Glomerular visceral epithelial cell (primary cell): ENCODE measurements at regions not wholly inside any gene's neighbourhood (a gene's known extent, or its start where the extent isn't known, plus 50 kb on each side); places are given as distances from the start of the nearest gene placed in this dataset.

Experiments used
- DNase-seq: peaks from one replicate; pipeline ENCODE4 v3.0.0-alpha.2; 2016; ENCODE audit errors: extremely low spot score

- DNase-seq: no peak
Observed at GRCh38 chr7:138254444-138254843, 178.2 kb downstream of the AKR1D1 start.

- no peak for DNase-seq
Observed at GRCh38 chr7:138257459-138258196, 181.4 kb downstream of the AKR1D1 start.

- no peak for DNase-seq
Observed at GRCh38 chr7:138258197-138258559, 181.9 kb downstream of the AKR1D1 start.

DNA sequence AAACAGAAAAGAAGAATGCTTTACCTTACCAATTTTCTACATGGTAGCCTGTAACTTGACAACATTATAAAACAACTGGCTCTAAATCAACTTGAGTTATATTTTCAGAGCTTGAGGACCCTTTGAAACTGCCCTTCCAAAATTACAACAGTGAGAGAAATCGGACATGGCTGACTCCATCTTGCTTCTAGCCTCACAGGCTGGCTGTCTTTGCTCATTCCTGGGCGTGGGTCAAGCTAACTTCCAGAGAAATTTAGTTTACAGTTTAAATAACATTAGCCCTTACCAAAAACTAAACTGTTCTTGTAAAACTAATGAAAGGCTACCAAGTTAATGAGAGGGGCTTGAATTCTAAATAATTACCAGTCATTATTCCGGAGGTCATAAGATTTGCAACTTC lies 183.4 kb downstream of the AKR1D1 start:
- no peak for DNase-seq

- DNase-seq: no peak
Observed at GRCh38 chr7:138267934-138268333, 191.7 kb downstream of the AKR1D1 start.

DNA sequence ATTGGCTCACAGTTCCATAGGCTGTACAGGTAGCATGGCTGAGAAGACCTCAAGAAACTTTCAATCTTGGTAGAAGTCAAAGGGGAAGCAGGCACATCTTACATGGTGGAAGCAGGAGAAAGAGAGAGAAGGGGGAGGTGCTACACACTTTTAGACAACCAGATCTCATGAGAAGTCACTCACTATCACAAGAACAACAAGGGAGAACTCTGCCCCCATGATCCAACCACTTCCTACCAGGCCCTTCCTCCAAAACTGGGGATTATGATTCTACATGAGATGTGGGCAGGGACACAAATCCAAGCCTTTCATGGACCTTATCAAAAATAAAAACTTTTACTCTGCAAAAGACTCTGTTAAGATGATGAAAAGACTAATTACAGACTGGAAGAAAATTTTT lies 183.2 kb upstream of the TRIM24 start:
- DNase-seq: no peak

- DNase-seq: no peak
Observed at GRCh38 chr7:138278601-138279000, 181.5 kb upstream of the TRIM24 start.

DNA sequence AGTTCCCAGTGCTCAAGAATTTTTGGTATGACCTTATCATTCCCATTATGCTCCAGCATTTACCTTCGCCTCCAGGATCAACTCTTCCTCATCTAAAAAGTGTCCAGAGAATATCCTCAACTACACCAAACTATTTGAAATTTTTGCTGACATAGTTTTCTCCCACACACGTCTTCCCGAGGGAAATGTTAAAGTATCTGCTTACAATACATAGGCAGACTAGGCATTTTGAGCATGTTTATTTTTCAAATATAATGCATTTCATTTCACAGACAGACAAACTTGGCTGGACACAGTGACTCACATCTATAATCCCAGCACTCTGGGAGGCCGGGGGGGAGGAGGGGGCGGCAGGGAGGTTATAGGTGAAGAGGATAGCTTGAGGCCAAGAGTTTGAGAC lies 177.1 kb upstream of the TRIM24 start:
- no peak for DNase-seq

GRCh38 chr7:138285129-138285528 lies 174.9 kb upstream of the TRIM24 start:
- no peak for DNase-seq

GRCh38 chr7:138286846-138287245 lies 173.2 kb upstream of the TRIM24 start:
- DNase-seq: no peak

DNA sequence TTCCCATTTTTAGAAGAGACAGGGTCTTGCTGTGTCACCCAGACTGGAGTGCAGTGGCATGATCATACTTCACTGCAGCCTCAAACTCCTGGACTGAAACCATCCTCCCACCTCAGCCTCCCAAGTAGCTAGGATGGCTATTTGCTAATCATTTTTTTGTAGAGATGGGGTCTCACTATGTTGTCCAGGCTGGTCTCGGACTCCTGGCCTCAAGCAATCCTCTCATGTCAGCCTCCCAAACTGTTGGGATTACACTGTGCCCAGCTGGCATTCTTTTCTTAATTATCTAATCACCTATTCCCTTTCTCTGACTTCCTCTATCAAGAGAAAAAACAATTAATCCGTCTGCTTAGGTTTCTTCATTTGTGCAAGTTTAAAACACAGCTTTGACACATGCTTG lies 172.5 kb upstream of the TRIM24 start:
- no peak for DNase-seq

- no peak for DNase-seq
Observed at GRCh38 chr7:138289082-138289481, 171.0 kb upstream of the TRIM24 start.

- no peak for DNase-seq
Observed at GRCh38 chr7:138289864-138290263, 170.2 kb upstream of the TRIM24 start.

GRCh38 chr7:138292951-138293350 lies 167.1 kb upstream of the TRIM24 start:
- DNase-seq: no peak

DNA sequence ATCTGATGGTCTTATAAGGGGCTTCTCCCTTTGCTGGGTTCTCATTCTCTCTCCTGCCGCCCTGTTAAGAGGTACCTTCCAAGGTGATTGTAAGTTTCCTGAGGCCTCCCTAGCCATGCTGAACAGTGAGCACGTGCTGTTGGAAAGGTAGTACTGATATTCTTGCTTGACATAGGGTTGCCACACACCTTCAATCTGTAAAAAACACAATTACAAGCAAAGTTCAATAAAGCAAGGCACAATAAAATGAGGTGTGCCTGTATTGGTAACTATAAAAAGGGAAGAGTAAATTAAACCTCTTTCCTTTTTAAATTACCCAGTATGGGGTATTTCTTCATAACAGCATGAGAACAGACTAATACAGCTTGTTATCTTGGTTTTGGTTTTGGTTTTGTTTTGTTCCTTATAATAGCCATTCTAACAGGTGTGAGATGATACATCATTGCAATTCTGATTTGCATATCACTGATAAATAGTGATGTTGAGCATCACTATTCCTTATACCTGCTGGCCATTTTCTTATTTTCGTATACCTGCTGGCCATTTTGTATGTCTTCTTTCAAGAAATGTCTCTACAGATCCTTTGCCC lies 164.9 kb upstream of the TRIM24 start:
- DNase-seq: no peak

DNA sequence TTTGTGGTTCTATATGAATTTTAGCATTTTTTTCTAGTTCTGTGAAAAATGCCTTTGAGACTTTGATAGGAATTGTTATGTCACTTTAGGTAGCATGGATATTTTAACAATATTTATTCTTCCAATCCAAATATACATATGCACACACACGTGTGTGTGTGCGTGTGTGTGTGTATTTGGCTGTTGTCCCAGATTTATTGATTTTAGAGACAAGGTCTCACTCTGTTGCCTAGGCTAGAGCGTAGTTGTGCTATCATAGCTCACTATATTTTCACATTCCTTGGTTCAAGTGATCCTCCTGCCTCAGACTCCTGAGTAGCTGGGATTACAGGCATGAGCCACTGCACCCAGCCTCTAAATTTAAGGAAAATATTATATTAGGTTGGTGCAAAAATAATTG lies 162.5 kb upstream of the TRIM24 start:
- DNase-seq: no peak

DNA sequence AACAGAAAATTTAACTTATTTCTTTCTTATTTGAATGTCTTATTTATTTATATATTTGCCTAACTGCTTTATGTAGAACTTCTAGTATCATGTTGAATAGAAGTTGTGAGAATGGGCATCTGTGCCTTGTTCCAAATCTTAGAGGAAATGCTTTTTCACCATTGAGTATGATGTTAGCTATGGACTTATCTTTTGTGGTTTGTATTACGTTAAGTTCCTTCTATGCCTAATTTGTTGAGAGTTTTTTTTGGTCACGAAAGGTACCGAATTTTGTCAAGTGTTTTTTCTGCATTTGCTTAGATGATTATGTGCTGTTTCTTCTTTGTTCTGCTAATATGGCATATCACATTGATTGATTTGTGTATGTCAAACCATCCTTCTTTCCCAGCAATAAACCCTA lies 161.0 kb upstream of the TRIM24 start:
- DNase-seq: no peak

DNA sequence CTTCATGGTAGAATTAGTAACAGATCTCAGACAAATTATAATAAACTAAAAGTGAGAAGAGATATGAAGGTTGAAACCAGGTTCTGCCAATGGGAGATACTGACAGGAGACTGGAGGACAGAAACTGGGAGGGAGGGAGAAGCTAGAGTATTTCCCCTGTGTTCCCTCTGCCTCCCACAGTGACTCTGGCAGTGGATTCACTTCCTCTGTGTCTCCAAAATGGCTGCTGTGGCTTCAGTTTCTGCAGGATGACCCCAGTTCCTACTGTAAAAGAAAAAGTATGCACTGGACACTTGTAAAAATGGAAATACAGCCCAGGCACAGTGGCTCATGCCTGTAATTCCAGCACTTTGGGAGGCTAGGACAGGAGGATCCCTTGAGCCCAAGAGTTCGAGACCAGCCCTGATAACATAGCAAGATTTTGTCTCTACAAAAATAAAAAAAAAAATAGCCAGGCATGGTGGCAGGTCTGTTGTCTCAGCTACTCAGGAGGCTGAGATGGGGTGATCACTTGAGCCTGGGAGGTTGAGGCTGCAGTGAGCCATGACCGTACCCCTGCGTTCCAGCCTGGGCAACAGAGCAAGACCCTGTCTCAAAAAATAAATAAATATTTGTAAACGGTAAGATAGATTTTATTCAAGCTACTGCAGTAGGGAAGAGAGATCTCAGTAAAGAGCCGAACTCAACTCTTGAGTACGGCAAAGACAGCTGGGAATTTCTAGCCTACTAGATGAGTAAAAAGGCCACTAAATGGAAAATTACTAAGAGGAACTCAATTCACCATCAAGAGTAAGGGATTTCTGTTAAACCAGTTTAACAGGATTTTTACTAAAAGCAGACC lies 156.6 kb upstream of the TRIM24 start:
- no peak for DNase-seq

GRCh38 chr7:138304071-138304320 lies 156.1 kb upstream of the TRIM24 start:
- no peak for DNase-seq

- DNase-seq: no peak
Observed at GRCh38 chr7:138307633-138308032, 152.4 kb upstream of the TRIM24 start.

DNA sequence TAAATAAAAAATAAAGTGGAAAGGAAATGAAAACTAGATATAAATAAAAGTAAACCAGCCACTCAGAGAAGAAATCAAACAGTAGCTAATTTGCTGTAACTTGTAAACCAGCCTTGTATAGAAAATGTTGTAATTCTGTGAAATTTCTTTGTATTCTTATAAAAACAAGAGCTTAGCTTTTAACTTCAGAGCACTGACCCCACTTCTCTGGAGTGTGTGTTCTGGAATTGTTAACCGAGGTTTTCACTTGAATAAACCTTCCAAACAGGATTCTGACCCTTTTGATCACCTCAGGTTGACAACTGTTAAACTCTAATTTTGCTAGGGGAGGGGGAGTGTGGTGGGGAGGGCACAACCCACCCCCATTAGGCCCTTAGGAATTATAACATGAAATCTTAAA lies 151.9 kb upstream of the TRIM24 start:
- DNase-seq: no peak

DNA sequence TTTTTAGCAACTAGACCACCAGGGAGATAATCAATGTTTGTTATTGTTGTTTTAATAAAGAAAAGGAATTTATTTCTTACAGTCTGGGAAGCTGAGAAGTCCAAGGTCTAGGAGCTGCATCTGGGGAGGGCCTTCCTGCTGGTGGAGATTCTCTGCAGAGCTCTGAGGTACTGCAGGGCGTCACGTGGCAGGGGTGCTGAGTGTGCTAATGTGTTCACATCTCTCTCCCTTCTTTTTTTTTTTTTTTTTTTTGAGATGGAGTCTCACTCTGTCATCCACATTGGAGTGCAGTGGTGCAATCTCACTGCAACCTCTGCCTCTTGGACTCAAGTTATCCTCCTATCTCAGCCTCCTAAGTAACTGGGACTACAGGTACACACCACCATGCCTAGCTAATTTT lies 150.9 kb upstream of the TRIM24 start:
- no peak for DNase-seq

GRCh38 chr7:138313829-138314178 lies 146.3 kb upstream of the TRIM24 start:
- DNase-seq: no peak
